SJSA1 (cell line): ENCODE measurements at regions not wholly inside any gene's neighbourhood (a gene's known extent, or its start where the extent isn't known, plus 50 kb on each side); places are given as distances from the start of the nearest gene placed in this dataset.
"Not testable (repeated sequence)": the region's sequence is repeated elsewhere in the genome, so short reads cannot be mapped to it uniquely, and the experiment has no call there.

ENCODE experiments used
- DNase-seq, 2 experiments: peaks; one replicate each; pipeline ENCODE4 v3.0.0-alpha.2; 2015 to 2020; ENCODE audit warnings: low spot score in 2 of 2, low read depth in 1 of 2
- H3K27ac ChIP-seq: fragments of 250-450 bp; sonication (Bioruptor Pico); 2 replicates; pipeline ENCODE4 v1.5.1; 2020; ENCODE audit warnings: mild to moderate bottlenecking, moderate library complexity
- H3K27me3 ChIP-seq: fragments of 250-450 bp; sonication (Bioruptor Pico); replicated peaks from 2 replicates; pipeline ENCODE4 v1.5.1; 2020; ENCODE audit warnings: mild to moderate bottlenecking, moderate library complexity
- H3K36me3 ChIP-seq: fragments of 250-450 bp; sonication (Bioruptor Pico); 2 replicates; pipeline ENCODE4 v1.5.1; 2020; ENCODE audit warnings: mild to moderate bottlenecking
- H3K4me1 ChIP-seq: fragments of 250-450 bp; sonication (Bioruptor Pico); replicated peaks from 2 replicates; pipeline ENCODE4 v1.6.1; 2021; ENCODE audit warnings: mild to moderate bottlenecking
- H3K4me3 ChIP-seq: fragments of 250-450 bp; sonication (Bioruptor Pico); 2 replicates; pipeline ENCODE4 v1.5.1; 2020; ENCODE audit warnings: mild to moderate bottlenecking
- H3K9me3 ChIP-seq: fragments of 250-450 bp; sonication (Bioruptor Pico); replicated peaks from 2 replicates; pipeline ENCODE4 v1.5.1; 2020; ENCODE audit warnings: mild to moderate bottlenecking

DNA sequence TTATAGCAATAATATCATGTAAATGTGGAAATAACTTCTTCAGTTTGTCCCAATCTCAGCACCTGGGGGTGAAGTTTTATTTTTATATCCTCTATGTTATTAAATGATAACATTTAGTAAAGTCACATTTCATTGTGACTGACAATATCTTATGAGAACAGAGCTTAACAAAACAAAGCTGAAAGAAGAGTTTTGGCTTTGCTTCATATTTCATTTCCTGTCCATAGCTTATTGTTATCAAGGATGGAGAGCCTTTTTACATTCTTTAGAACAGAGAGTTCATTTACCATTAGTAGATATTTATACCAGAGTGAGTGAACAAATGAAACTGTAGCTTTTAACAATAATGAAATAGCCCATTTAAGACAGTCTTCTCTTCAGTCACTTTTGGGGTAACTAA, 231.9 kb upstream of the SGK1 start:
- Histone ChIP-seq H3K36me3 (no peaks in the 10 kb centered on the region), H3K4me3 (no peak overlapping the region), H3K27ac (peak overlapping the region; percentile 49), H3K9me3 (no peaks in the 10 kb centered on the region), H3K27me3 (no peaks in the 10 kb centered on the region), H3K4me1 (peaks cover 20% of the 10 kb centered on the region)
- DNase-seq = no peak

DNA sequence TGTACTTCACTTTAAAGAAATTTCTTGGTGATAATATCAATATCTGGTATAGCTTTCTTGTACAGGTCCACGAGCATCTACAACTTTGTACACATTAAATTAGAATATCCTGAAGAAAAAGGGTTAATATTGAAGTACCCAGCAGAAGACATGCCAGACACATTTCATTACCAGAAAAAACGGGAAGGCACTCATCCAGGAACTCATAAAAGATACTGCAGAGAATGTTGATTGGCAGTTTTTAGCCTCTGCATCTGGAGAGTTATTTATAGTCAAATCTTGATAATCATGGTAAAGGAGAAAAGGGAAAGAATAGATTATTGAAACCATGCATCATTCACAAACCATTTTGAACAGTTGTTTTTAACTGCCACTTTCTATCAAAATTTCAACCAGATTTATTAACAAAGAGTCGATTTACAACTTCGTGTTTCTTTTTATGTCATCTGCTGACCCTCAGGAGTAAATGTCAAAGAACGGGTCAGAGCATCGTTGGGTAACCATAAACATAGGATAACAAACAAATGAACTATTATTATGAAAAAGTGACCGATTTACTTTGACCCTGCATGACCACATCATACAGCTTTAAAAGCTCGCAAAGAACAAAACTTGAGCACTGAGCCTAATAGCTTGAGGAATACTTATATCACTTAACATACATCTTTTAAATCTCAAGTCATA, 229.2 kb upstream of the SGK1 start:
- Histone ChIP-seq H3K27ac (no peak overlapping the region), H3K27me3 (no peaks in the 10 kb centered on the region), H3K9me3 (peaks cover 3% of the 10 kb centered on the region; the same call in 1 of the 2 replicates), H3K4me3 (no peak overlapping the region), H3K4me1 (peaks cover 20% of the 10 kb centered on the region), H3K36me3 (no peaks in the 10 kb centered on the region)
- no peak for DNase-seq

DNA sequence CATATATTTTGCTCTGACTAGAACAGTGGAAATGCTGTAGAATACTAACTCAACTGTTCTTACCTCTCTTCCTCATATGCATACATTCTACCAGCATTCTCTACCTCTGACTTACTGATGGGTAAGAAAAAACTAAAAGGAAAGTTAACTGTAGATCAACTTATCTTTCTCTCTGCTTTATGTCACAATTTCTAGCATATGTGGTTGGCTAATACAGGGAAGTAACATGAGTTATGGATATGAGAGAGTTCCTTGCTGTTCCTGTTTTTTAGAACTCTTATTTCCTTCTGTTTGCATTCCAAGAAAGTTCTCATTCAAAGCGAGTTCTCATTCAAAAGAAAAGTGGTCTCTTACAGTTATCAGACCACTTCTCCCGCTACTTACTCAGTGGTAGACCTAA, 226.8 kb upstream of the SGK1 start:
- Histone ChIP-seq H3K9me3 (peaks cover 3% of the 10 kb centered on the region; the same call in 1 of the 2 replicates), H3K36me3 (no peaks in the 10 kb centered on the region), H3K27ac (no peak overlapping the region), H3K4me3 (no peak overlapping the region), H3K27me3 (no peaks in the 10 kb centered on the region), H3K4me1 (peaks cover under 1% of the 10 kb centered on the region)
- no peak for DNase-seq

DNA sequence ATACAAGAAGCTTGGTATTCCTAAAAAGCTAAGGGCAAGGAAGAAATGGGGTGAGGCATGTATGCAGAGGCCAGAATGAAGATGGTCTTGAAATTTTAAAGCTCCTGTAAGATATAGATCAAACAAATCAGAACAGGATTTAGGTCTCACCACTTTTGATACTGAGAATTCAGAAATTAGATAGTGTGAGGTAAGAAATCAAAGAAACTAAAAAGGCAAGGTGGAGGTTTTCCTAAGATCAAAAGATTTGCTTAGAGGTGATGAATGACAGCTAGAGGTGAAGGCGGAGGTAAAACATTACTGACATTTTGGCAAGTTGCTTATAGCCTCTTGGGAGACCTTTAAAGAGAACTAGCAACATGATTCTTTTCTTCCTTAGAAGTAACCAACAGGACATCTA, 225.2 kb upstream of the SGK1 start:
- H3K4me3 ChIP-seq = no peak overlapping the region
- no peaks in the 10 kb centered on the region; the same call in 1 of the 2 replicates for H3K4me1 ChIP-seq
- no peak overlapping the region for H3K27ac ChIP-seq
- no peaks in the 10 kb centered on the region for H3K27me3 ChIP-seq
- DNase-seq = no peak
- H3K9me3 ChIP-seq = peaks cover 3% of the 10 kb centered on the region; the same call in 1 of the 2 replicates
- H3K36me3 ChIP-seq = no peaks in the 10 kb centered on the region

DNA sequence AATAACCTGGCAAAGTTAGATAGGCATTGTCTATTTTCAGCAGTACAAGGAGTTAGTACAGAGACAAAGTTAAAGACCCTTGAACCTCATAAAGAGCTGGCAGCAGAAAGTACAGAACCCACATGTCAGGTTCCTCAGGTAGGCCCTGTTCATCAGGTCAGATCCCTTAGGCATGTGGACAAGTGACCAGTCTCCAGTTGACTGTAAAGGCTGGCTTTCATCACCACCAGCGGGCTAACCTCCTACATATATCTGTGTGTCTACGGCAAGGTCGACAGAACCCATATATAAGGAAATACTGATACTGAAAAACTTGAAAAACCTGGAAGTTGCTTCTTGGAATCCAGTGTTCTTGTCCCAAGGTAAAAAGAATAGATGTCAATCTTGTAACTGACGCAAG, 223.1 kb upstream of the SGK1 start:
- H3K36me3 ChIP-seq = no peaks in the 10 kb centered on the region
- peaks cover 15% of the 10 kb centered on the region for H3K4me1 ChIP-seq
- DNase-seq = no peak

DNA sequence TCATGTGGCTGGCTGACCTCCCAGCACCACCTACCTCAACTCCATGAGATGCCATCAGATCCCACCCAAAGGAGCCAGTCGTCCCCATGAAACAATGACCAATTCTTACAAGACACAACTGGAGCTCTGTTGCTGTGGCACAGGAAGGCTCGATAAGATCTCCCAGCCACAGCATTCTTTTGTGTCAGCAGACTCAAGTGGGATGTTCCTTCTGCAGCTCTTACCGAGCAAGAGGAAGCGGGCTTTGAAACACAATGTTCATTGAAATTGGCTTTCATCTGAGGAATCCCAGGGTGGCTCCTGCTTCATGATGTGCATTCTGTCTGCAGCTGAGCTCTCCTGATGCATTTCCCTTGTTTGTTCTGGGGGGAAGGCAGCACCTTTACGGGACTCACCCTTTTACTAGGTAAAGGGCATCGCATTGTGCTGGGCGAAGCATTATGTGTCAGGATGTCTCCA, 222.0 kb upstream of the SGK1 start:
- H3K4me3 ChIP-seq = no peak overlapping the region
- no peak for DNase-seq
- H3K27ac ChIP-seq = no peak overlapping the region
- H3K4me1 ChIP-seq = peaks cover 21% of the 10 kb centered on the region
- no peaks in the 10 kb centered on the region for H3K36me3 ChIP-seq
- H3K9me3 ChIP-seq = peaks cover 3% of the 10 kb centered on the region; the same call in 1 of the 2 replicates
- H3K27me3 ChIP-seq = no peaks in the 10 kb centered on the region

More for the DNA sequence above, 223.1 kb upstream of the SGK1 start:
- Histone ChIP-seq H3K9me3 (peaks cover 3% of the 10 kb centered on the region; the same call in 1 of the 2 replicates), H3K4me3 (no peak overlapping the region), H3K27ac (no peak overlapping the region), H3K27me3 (no peaks in the 10 kb centered on the region)

DNA sequence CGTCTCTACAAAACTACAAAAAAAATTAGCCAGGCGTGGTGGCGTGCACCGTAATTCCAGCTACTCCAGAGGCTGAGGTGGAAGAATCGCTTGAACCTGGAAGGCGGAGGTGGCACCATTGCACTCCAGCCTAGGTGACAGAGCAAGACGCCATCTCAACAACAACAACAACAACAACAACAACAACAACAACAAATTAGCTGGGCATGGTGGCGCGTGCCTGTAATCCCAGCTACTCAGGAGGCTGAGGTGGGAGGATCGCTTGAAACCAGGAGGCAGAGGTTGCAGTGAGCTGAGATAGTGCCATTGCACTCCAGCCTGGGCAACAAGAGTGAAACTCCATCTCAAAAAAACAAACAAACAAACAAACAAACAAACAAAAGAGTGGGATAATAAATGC, 219.9 kb upstream of the SGK1 start:
- H3K9me3 ChIP-seq, DNase-seq, H3K4me3 ChIP-seq, H3K27me3 ChIP-seq, H3K36me3 ChIP-seq: not testable (repeated sequence)
- peaks cover 30% of the 10 kb centered on the region for H3K4me1 ChIP-seq
- H3K27ac ChIP-seq = peak overlapping the region; percentile 46; the same call in 1 of the 2 replicates

DNA sequence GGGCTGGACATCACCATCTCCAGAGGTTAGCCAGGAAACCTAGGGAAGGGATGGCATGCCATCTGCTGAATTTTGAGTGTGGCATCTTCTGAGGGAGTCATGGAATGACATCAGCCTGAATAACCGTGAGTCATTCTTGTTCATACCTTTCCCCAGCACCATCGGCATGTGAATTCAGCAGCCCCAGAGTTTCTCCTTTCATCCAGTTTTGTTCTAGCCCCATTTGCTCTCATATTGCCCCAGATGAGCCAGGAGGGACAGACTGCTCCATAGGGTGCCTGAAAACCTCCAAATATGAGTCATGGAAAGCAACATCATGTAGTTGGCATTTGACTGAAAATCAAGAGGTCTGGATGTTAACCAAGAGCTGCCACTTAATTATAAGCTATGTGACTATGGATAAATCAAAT, 219.2 kb upstream of the SGK1 start:
- peak; percentile 77 to 82 for DNase-seq
- H3K27ac ChIP-seq = peak overlapping the region; percentile 46

DNA sequence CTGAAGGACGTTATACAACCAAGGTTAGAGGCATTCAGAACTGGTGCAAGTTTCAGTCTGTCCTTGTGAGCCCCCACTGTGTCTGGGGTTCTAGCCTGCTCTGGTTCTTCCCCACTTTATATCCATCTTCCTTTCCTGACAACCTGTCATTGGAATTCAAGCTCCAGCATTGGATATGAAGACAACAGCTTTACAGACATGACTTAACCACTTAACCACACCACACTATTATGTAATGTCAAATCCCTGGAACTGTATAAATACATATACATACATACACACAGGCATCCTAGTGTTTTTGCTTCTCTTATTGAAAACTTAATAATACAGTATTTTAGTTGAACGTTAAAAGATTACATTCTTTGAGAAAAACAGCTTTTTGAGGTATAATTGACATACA, 217.9 kb upstream of the SGK1 start:
- Histone ChIP-seq H3K36me3 (no peaks in the 10 kb centered on the region), H3K9me3 (no peaks in the 10 kb centered on the region), H3K27me3 (no peaks in the 10 kb centered on the region), H3K4me3 (no peak overlapping the region), H3K27ac (no peak overlapping the region), H3K4me1 (peaks cover 30% of the 10 kb centered on the region)
- no peak for DNase-seq

More for the DNA sequence above, 219.2 kb upstream of the SGK1 start:
- Histone ChIP-seq H3K36me3 (no peaks in the 10 kb centered on the region), H3K27me3 (no peaks in the 10 kb centered on the region), H3K4me3 (no peak overlapping the region), H3K9me3 (no peaks in the 10 kb centered on the region), H3K4me1 (peaks cover 30% of the 10 kb centered on the region)

DNA sequence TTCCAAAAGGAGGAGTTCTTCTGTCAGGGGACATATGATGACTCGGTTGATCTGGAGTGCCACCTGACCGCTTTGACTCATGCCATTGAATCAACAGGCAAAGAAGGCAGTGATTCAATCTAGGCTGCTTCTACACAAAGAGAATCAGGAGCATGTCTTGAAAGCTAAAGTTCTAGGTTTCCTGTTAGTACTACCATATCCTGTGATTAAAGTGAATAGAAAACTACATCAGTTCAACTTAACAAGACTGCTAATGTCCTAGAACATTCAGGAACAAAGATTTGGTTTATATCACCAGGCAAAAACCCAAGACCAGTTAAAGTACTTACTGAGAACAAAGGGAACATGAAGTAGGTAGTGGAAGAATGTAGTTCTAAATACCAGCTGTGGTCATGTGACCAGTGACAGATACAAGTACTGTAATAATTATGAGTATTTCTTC, 216.8 kb upstream of the SGK1 start:
- H3K27ac ChIP-seq = peak overlapping the region; percentile 18; the same call in 1 of the 2 replicates
- H3K27me3 ChIP-seq = no peaks in the 10 kb centered on the region
- H3K36me3 ChIP-seq = no peaks in the 10 kb centered on the region
- DNase-seq = peak in 1 of 2 experiments; percentile 29
- H3K9me3 ChIP-seq = no peaks in the 10 kb centered on the region
- H3K4me3 ChIP-seq = no peak overlapping the region
- H3K4me1 ChIP-seq = peaks cover 30% of the 10 kb centered on the region

DNA sequence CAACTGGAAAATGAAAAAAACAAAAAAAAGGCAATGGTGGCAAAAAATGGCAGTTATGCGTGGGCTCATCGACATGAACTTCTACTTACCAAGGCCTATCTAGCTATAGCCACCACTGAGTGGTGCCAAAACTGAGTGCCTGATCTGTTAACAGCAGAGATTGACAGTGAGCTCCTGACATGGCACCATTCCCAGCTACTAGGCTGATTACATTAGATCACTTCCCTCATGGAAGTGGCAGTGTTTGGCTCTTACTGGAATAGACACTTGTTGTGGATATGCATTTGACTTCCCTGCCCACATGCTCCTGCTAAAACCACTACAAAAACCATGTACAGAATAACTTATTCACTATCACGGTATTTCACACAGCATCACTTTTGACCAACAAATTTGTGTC, 216.1 kb upstream of the SGK1 start:
- no peak for DNase-seq
- Histone ChIP-seq H3K27ac (no peak overlapping the region), H3K36me3 (no peaks in the 10 kb centered on the region), H3K9me3 (no peaks in the 10 kb centered on the region), H3K27me3 (no peaks in the 10 kb centered on the region), H3K4me1 (peaks cover 30% of the 10 kb centered on the region), H3K4me3 (no peak overlapping the region)

DNA sequence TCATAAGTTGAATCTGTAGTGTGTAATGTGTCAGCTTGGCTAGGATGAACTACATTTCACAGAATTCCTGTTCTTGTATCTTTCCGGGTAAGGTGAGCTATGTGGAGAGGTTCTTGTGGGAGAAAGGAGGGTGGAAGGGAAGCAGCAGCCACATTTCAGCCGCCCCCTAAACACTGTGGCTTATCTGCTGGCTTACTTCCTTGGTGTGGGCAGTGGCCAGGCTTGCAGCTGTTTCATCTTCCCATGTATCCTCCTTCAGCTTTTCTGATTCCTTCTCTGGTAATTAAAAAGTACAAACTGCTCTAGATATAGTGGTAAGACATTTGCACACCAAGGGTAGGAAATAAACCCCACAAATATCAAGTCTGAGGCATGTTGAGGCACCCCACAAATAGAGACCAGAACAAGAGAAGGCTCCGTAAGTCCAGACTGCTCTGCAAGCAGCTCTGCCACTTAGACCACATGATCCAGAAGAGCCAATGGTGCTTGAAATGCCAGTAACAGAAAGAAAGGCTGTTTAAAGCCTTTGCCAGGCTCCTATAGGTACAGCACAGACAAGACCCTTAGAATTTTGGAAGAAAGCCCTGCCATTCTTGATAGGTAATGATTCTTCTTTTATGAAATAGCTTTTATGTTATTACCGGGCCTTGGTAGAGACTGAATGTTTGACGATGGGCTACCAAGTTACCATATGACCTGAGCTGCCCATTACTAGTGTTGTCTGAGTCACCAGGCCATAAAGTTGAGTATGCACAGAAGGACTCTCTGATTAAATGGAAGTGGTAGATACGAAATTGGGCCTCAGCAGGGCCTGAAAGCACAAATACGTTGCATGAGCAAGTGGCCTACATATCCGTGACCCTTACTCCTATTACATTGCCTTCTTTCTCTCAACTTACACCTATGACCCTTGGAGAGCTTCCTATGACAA, 215.0 kb upstream of the SGK1 start:
- no peaks in the 10 kb centered on the region for H3K36me3 ChIP-seq
- H3K27ac ChIP-seq = no peak overlapping the region
- H3K27me3 ChIP-seq = no peaks in the 10 kb centered on the region

DNA sequence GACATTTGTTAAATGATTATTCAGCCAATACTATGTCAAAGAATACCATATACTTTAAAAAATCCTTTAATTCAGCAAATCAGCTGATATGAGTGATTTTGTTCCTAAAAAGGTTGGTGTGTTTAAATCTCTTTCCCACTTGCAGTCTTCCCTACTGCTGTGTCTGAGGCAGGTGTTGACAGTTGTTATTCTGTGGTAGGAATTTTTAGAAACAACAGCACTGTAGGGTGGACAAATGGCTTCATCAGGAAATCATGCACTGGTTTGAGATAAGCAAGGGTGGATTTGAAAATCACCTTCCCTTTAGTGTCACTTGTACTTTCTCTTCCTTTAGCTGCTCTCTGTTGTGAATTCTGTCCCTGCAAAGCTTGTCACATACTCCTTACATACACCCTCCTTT, 213.7 kb upstream of the SGK1 start:
- no peak for DNase-seq
- no peak overlapping the region for H3K27ac ChIP-seq

More for the DNA sequence above, 215.0 kb upstream of the SGK1 start:
- H3K4me3 ChIP-seq = no peak overlapping the region
- H3K4me1 ChIP-seq = peaks cover 30% of the 10 kb centered on the region
- DNase-seq = no peak
- no peaks in the 10 kb centered on the region for H3K9me3 ChIP-seq

DNA sequence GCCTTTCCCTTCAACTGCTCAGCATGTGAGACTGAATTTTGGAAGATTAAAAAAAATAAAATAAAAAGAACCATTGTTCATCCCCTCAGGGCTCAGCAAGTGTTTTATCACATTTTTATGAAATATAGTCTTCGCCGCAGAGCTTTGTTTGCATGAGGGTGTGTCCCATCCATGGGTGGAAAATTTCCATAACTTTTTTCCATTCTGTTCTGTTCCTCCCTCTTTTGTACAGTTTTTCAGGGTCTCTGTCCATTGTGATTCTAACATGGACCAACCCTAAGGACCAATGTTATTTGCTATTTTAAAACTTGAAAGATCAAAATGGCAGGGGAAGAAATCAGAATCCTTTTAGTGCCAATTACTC, 213.3 kb upstream of the SGK1 start:
- DNase-seq = no peak
- Histone ChIP-seq H3K4me3 (no peak overlapping the region), H3K27me3 (no peaks in the 10 kb centered on the region), H3K9me3 (no peaks in the 10 kb centered on the region), H3K27ac (no peak overlapping the region), H3K4me1 (peaks cover 19% of the 10 kb centered on the region), H3K36me3 (no peaks in the 10 kb centered on the region)

More for the DNA sequence above, 213.7 kb upstream of the SGK1 start:
- Histone ChIP-seq H3K9me3 (no peaks in the 10 kb centered on the region), H3K27me3 (no peaks in the 10 kb centered on the region), H3K4me1 (peaks cover 20% of the 10 kb centered on the region), H3K4me3 (no peak overlapping the region), H3K36me3 (no peaks in the 10 kb centered on the region)
